ENCODE measurements at regions not wholly inside any gene's neighbourhood (a gene's known extent, or its start where the extent isn't known, plus 50 kb on each side); places are given as distances from the start of the nearest gene placed in this dataset.
"Not testable (repeated sequence)": the region's sequence is repeated elsewhere in the genome, so short reads cannot be mapped to it uniquely, and the experiment has no call there.

GRCh38 chr13:44710576-44710975 lies 134.4 kb upstream of the TSC22D1 start:
- no peak overlapping the region for H3K4me2 ChIP-seq (ENCODE audit: low read depth, low read length)
- no peak overlapping the region for H3K4me3 ChIP-seq (replicated peaks in 1 of 3; ENCODE audit: insufficient read depth in 1 of 3, low read depth in 2 of 3, low read length in 3 of 3)
- H3K9ac ChIP-seq (ENCODE audit: insufficient read depth, low read depth, low read length), result no peak overlapping the region

GRCh38 chr13:44704811-44705210 lies 128.7 kb upstream of the TSC22D1 start:
- H3K9ac ChIP-seq (ENCODE audit: insufficient read depth, low read depth, low read length); POLR2A ChIA-PET; CTCF ChIA-PET (ENCODE audit: low intra/inter-chr PET ratio, low total read pairs): not testable (repeated sequence)

More at GRCh38 chr13:44710576-44710975, 134.4 kb upstream of the TSC22D1 start:
- no peak for FAIRE-seq
- POLR2A ChIA-PET, result no interaction called here
- intact Hi-C loops (cut with micrococcal nuclease; ENCODE audit: unreplicated experiment), result no loop called here
- Histone ChIP-seq H2AFZ (ENCODE audit: low read length) (no peak overlapping the region), H3K27me3 (ENCODE audit: control insufficient read depth in 1 of 2, insufficient read depth in 2 of 2, low read length in 2 of 2) (no peaks in the 10 kb centered on the region), H3K27ac (ENCODE audit: extremely low read length, insufficient read depth, low read length) (no peak overlapping the region), H4K20me1 (ENCODE audit: insufficient read depth, low read length) (no peaks in the 10 kb centered on the region), H3K36me3 (replicated peaks in 1 of 2; ENCODE audit: control insufficient read depth in 1 of 2, insufficient read depth in 2 of 2, low read length in 2 of 2) (no peaks in the 10 kb centered on the region), H3K9me3 (ENCODE audit: low read length) (no peaks in the 10 kb centered on the region), H3K4me1 (ENCODE audit: insufficient read depth, low read length) (no peaks in the 10 kb centered on the region), H3K79me2 (ENCODE audit: insufficient read depth, low read length) (no peaks in the 10 kb centered on the region)
- no peak for TF ChIP-seq TSC22D2 (CRISPR knock-in tag; IDR thresholded peaks at IDR 0.05; ENCODE audit: borderline replicate concordance)
- 50% methylated on average over 2 of the region's 2 CpGs for WGBS (ENCODE audit: low lambda C conversion rate)
- DNase-seq (ENCODE audit: low spot score), result no peak
- no TSS peak for BruUV-seq (replicated peaks)
- CTCF ChIA-PET (ENCODE audit: low intra/inter-chr PET ratio, low total read pairs), result no interaction called here
- in situ Hi-C loops (cut with HindIII; ENCODE audit: extremely low pct_ligation_motif_present, low pct_unique_long_range_greater_than_20kb), result no loop called here
- ATAC-seq, result no peak

GRCh38 chr13:44703371-44703770 lies 127.2 kb upstream of the TSC22D1 start:
- no peaks in the 10 kb centered on the region for H3K9me3 ChIP-seq (ENCODE audit: low read length)
- H3K4me1 ChIP-seq (ENCODE audit: insufficient read depth, low read length), result no peaks in the 10 kb centered on the region
- no peak overlapping the region for H3K9ac ChIP-seq (ENCODE audit: insufficient read depth, low read depth, low read length)
- DNase-seq (ENCODE audit: low spot score) (no peak), FAIRE-seq (no peak), ATAC-seq (no peak)
- ChIA-PET CTCF (ENCODE audit: low intra/inter-chr PET ratio, low total read pairs) (no interaction called here), POLR2A (no interaction called here)
- H4K20me1 ChIP-seq (ENCODE audit: insufficient read depth, low read length), result no peaks in the 10 kb centered on the region
- H3K4me2 ChIP-seq (ENCODE audit: low read depth, low read length), result no peak overlapping the region
- H3K36me3 ChIP-seq (replicated peaks in 1 of 2; ENCODE audit: control insufficient read depth in 1 of 2, insufficient read depth in 2 of 2, low read length in 2 of 2), result no peaks in the 10 kb centered on the region
- no TSS peak for BruUV-seq (replicated peaks)
- H3K27ac ChIP-seq (ENCODE audit: extremely low read length, insufficient read depth, low read length), result no peak overlapping the region
- no peak overlapping the region for H3K4me3 ChIP-seq (replicated peaks in 1 of 3; ENCODE audit: insufficient read depth in 1 of 3, low read depth in 2 of 3, low read length in 3 of 3)
- intact Hi-C loops (cut with micrococcal nuclease; ENCODE audit: unreplicated experiment), result no loop called here
- no peaks in the 10 kb centered on the region; a peak in 1 of 5 replicates for H3K27me3 ChIP-seq (ENCODE audit: control insufficient read depth in 1 of 2, insufficient read depth in 2 of 2, low read length in 2 of 2)
- in situ Hi-C loops (cut with HindIII; ENCODE audit: extremely low pct_ligation_motif_present, low pct_unique_long_range_greater_than_20kb), result no loop called here
- no peak overlapping the region for H2AFZ ChIP-seq (ENCODE audit: low read length)
- 2% methylated on average over 3 of the region's 3 CpGs for WGBS (ENCODE audit: low lambda C conversion rate)
- TF ChIP-seq ZNF597 (CRISPR knock-in tag; IDR thresholded peaks at IDR 0.05) (no peak), ZBTB25 (CRISPR knock-in tag; IDR thresholded peaks at IDR 0.05) (no peak), ZFP62 (CRISPR knock-in tag; IDR thresholded peaks at IDR 0.05) (no peak), ZKSCAN5 (CRISPR knock-in tag; IDR thresholded peaks at IDR 0.05) (no peak)
- H3K79me2 ChIP-seq (ENCODE audit: insufficient read depth, low read length), result no peaks in the 10 kb centered on the region

More at GRCh38 chr13:44704811-44705210, 128.7 kb upstream of the TSC22D1 start:
- ATAC-seq; H3K4me3 ChIP-seq (replicated peaks in 1 of 3; ENCODE audit: insufficient read depth in 1 of 3, low read depth in 2 of 3, low read length in 3 of 3); FAIRE-seq; H3K4me1 ChIP-seq (ENCODE audit: insufficient read depth, low read length); H3K4me2 ChIP-seq (ENCODE audit: low read depth, low read length); H3K36me3 ChIP-seq (replicated peaks in 1 of 2; ENCODE audit: control insufficient read depth in 1 of 2, insufficient read depth in 2 of 2, low read length in 2 of 2); BruUV-seq (replicated peaks); H3K9me3 ChIP-seq (ENCODE audit: low read length); DNase-seq (ENCODE audit: low spot score); H2AFZ ChIP-seq (ENCODE audit: low read length); in situ Hi-C loops (cut with HindIII; ENCODE audit: extremely low pct_ligation_motif_present, low pct_unique_long_range_greater_than_20kb); H3K27me3 ChIP-seq (ENCODE audit: control insufficient read depth in 1 of 2, insufficient read depth in 2 of 2, low read length in 2 of 2); H3K27ac ChIP-seq (ENCODE audit: extremely low read length, insufficient read depth, low read length); intact Hi-C loops (cut with micrococcal nuclease; ENCODE audit: unreplicated experiment); H3K79me2 ChIP-seq (ENCODE audit: insufficient read depth, low read length); H4K20me1 ChIP-seq (ENCODE audit: insufficient read depth, low read length): not testable (repeated sequence)
- 60% methylated on average over 3 of the region's 3 CpGs for WGBS (ENCODE audit: low lambda C conversion rate)
